K562 (cell line): ENCODE measurements at regions not wholly inside any gene's neighbourhood (a gene's known extent, or its start where the extent isn't known, plus 50 kb on each side); places are given as distances from the start of the nearest gene placed in this dataset.

ENCODE experiments used
- ATAC-seq: fragments of 200-7000 bp; cut with Tn5 transposase; 3 replicates; pipeline ENCODE4 v1.9.1; 2020; ENCODE audit warnings: moderate library complexity
- BruUV-seq: library from RNA; stranded (reverse); fragments of 400-500 nt; replicated peaks from 2 replicates; lab custom pipeline; 2021; lab: Mats Ljungman, UMichigan
- CTCF ChIA-PET: fragments of 300-600 bp; formaldehyde crosslinking; extraction: SDS; loops from one replicate; lab custom pipeline; 2021; ENCODE audit warnings: low intra/inter-chr PET ratio; lab: Yijun Ruan, JAX
- POLR2A ChIA-PET: fragments of 300-600, 350-650 bp; sonication (Branson Sonifier 250); formaldehyde crosslinking; extraction: SDS; loops from one replicate; lab custom pipeline; 2021; ENCODE audit warnings: antibody characterized with exemption, inconsistent platforms; lab: Yijun Ruan, JAX
- DNase-seq, 4 experiments: peaks; one replicate each; pipeline versions ENCODE4 v3.0.0 to v3.0.0-alpha.2; 2011 to 2018; ENCODE audit warnings: low spot score in 3 of 4, mixed read lengths in 3 of 4; ENCODE audit errors: extremely low read depth in 1 of 4
- FAIRE-seq: peaks from 2 replicates; lab custom pipeline; 2011; peaks lifted over from hg19 to GRCh38; lab: Jason Lieb, UNC
- H2AFZ ChIP-seq: 2 replicates; pipeline ENCODE4 v1.6.0; 2011; ENCODE audit warnings: low read depth, low read length, control low read depth, inconsistent platforms
- H3K27ac ChIP-seq: fragments of 200-600 bp; 3 replicates; pipeline ENCODE4 v1.8.0; 2011; ENCODE audit warnings: low read depth, mild to moderate bottlenecking, control low read depth, inconsistent platforms, low read length, moderate library complexity, mixed read lengths; ENCODE audit errors: extremely low read depth
- H3K27me3 ChIP-seq, 2 experiments: fragments of 300-600 bp in 1 of 2; 2 replicates in 1 of 2; 3 replicates in 1 of 2; pipeline versions ENCODE4 v1.6.0 to v1.8.0; 2011; ENCODE audit warnings: inconsistent platforms in 2 of 2, low read length in 2 of 2, mild to moderate bottlenecking in 1 of 2, mixed read lengths in 1 of 2, moderate library complexity in 1 of 2; ENCODE audit not compliant: control insufficient read depth in 2 of 2, insufficient read depth in 2 of 2
- H3K36me3 ChIP-seq: fragments of 300-600 bp; 3 replicates; pipeline ENCODE4 v1.8.0; 2011; ENCODE audit warnings: mild to moderate bottlenecking, low read length, inconsistent platforms; ENCODE audit not compliant: control insufficient read depth, insufficient read depth
- H3K4me1 ChIP-seq, 2 experiments: fragments of 200-600 bp in 1 of 2; replicated peaks in 1 of 2; 2 replicates in 1 of 2; 3 replicates in 1 of 2; pipeline versions ENCODE4 v1.5.1 to v1.8.0; 2011; ENCODE audit warnings: inconsistent platforms in 2 of 2, low read length in 2 of 2, mild to moderate bottlenecking in 1 of 2, mixed read lengths in 1 of 2, moderate library complexity in 1 of 2; ENCODE audit not compliant: control insufficient read depth in 2 of 2, insufficient read depth in 2 of 2
- H3K4me2 ChIP-seq: 2 replicates; pipeline ENCODE4 v1.6.1; 2011; ENCODE audit warnings: low read length, control low read depth, inconsistent platforms, mixed read lengths; ENCODE audit not compliant: insufficient read depth
- H3K4me3 ChIP-seq: fragments of 200-600 bp; sonication (generic), shearing (Covaris generic); 2 replicates; pipeline ENCODE4 v1.5.1; 2016; ENCODE audit warnings: control low read depth, inconsistent platforms
- H3K79me2 ChIP-seq: fragments of 200-600 bp; 3 replicates; pipeline ENCODE4 v1.8.0; 2011; ENCODE audit warnings: low read length, inconsistent platforms; ENCODE audit not compliant: control insufficient read depth, insufficient read depth
- H3K9ac ChIP-seq, 2 experiments: 2 replicates each; pipeline versions ENCODE4 v1.6.0 to v1.6.1; 2011; ENCODE audit warnings: low read depth in 2 of 2, low read length in 2 of 2, control low read depth in 1 of 2, inconsistent platforms in 1 of 2, mild to moderate bottlenecking in 1 of 2, mixed read lengths in 1 of 2; ENCODE audit not compliant: insufficient read depth in 1 of 2
- H3K9me1 ChIP-seq: one replicate; pipeline ENCODE4 v1.6.0; 2011; ENCODE audit warnings: inconsistent platforms, mild to moderate bottlenecking, low read length, moderate library complexity; ENCODE audit not compliant: control insufficient read depth, insufficient read depth
- H3K9me3 ChIP-seq: replicated peaks from 2 replicates; pipeline ENCODE4 v1.5.1; 2011; ENCODE audit warnings: low read depth, low read length, inconsistent platforms; ENCODE audit not compliant: control insufficient read depth, insufficient read depth
- H4K20me1 ChIP-seq: replicated peaks from 2 replicates; pipeline ENCODE4 v1.6.1; 2011; ENCODE audit warnings: low read length, inconsistent platforms, mixed read lengths; ENCODE audit not compliant: control insufficient read depth, insufficient read depth
- BHLHE40 ChIP-seq: IDR thresholded peaks from 2 replicates; pipeline ENCODE4 v1.6.1; 2011; ENCODE audit warnings: low read length, improper control_type of control experiment
- FIP1L1 ChIP-seq: fragments of 200-400 bp; formaldehyde crosslinking; IDR thresholded peaks from 2 replicates; pipeline ENCODE4 v1.6.1; 2018; ENCODE audit warnings: mild to moderate bottlenecking, low read depth, low read length; ENCODE audit not compliant: poor library complexity, severe bottlenecking
- GATAD2B ChIP-seq: fragments of 450-650 bp; IDR thresholded peaks from 2 replicates; pipeline ENCODE4 v1.6.1; 2017; ENCODE audit warnings: mild to moderate bottlenecking, borderline replicate concordance
- GTF2F1 ChIP-seq: IDR thresholded peaks from 2 replicates; pipeline ENCODE4 v1.6.1; 2011; ENCODE audit warnings: low read depth, low read length, improper control_type of control experiment
- MCM5 ChIP-seq: fragments of 450-650 bp; IDR thresholded peaks from 2 replicates; pipeline ENCODE4 v1.6.1; 2016; ENCODE audit warnings: low read depth
- MYBL2 ChIP-seq, 2 experiments: fragments of 450-650 bp in 1 of 2; sonication (generic) in 1 of 2; formaldehyde crosslinking in 1 of 2; IDR thresholded peaks; 2 replicates each; pipeline versions ENCODE4 v1.6.1 to v1.8.1; 2017 to 2022; ENCODE audit warnings: borderline replicate concordance in 1 of 2, inconsistent platforms in 1 of 2, low read depth in 1 of 2, mild to moderate bottlenecking in 1 of 2, missing genetic modification reagents in 1 of 2, moderate library complexity in 1 of 2
- POLR2AphosphoS2 ChIP-seq: IDR thresholded peaks from 2 replicates; pipeline ENCODE4 v1.6.1; 2012; ENCODE audit warnings: low read length, improper control_type of control experiment
- POLR2H ChIP-seq: IDR thresholded peaks from 2 replicates; pipeline ENCODE4 v1.6.1; 2016; ENCODE audit warnings: missing genetic modification characterization, low read depth, mild to moderate bottlenecking, control low read depth, missing compliant biosample characterization, moderate library complexity
- PURB ChIP-seq: sonication (generic); formaldehyde crosslinking; IDR thresholded peaks from 2 replicates; pipeline ENCODE4 v1.9.0; 2021; ENCODE audit warnings: low read depth, mild to moderate bottlenecking, missing genetic modification reagents
- RNF219 ChIP-seq: fragments of 250-450 bp; sonication (Bioruptor Pico); IDR thresholded peaks from 2 replicates; pipeline ENCODE4 v1.5.0; 2022; ENCODE audit warnings: mild to moderate bottlenecking
- SOX6 ChIP-seq: fragments of 450-650 bp; IDR thresholded peaks from 2 replicates; pipeline ENCODE4 v1.6.1; 2014; ENCODE audit warnings: mild to moderate bottlenecking
- TAF9B ChIP-seq: fragments of 450-650 bp; IDR thresholded peaks from 2 replicates; pipeline ENCODE4 v1.6.1; 2018; ENCODE audit warnings: mild to moderate bottlenecking; ENCODE audit not compliant: partially characterized antibody
- TBP ChIP-seq: optimal IDR thresholded peaks from 2 replicates; pipeline ENCODE3; 2011; ENCODE audit warnings: low read depth, low read length, improper control_type of control experiment
- XRCC5 ChIP-seq: fragments of 200-400 bp; formaldehyde crosslinking; IDR thresholded peaks from 2 replicates; pipeline ENCODE4 v1.6.1; 2017; ENCODE audit warnings: low read depth, mild to moderate bottlenecking, low read length
- ZNF280B ChIP-seq: fragments of 250-450 bp; sonication (Bioruptor Pico); IDR thresholded peaks from 2 replicates; pipeline ENCODE4 v1.5.1; 2021; ENCODE audit warnings: mild to moderate bottlenecking
- ZNF589 ChIP-seq: fragments of 200-800 bp; sonication (Bioruptor generic); IDR thresholded peaks from 2 replicates; pipeline ENCODE4 v1.6.1; 2016; ENCODE audit warnings: low read depth, missing genetic modification characterization, missing compliant biosample characterization
- in situ Hi-C: fragments of 300-500 bp; cut with MboI; formaldehyde crosslinking; loops from 4 replicates; pipeline ENCODE4 v1.15.0; 2018; ENCODE audit warnings: inconsistent platforms, mixed read lengths
- intact Hi-C: fragments of 100-400 bp; cut with micrococcal nuclease; formaldehyde crosslinking; loops from 2 replicates; pipeline ENCODE4 v1.14.2; 2022
- TF ChIP-seq, protein P1 (sequence below): fragments of 450-650 bp; conservative IDR thresholded peaks from 2 replicates; pipeline ENCODE4 v1.6.1; 2016; ENCODE audit warnings: missing genetic modification characterization, low read depth, mild to moderate bottlenecking, control low read depth, missing compliant biosample characterization

GRCh38 chr12:9260931-9261330, 52.7 kb upstream of the PZP start:
- no peaks in the 10 kb centered on the region; the same call in 1 of the 2 replicates for H3K9me3 ChIP-seq
- DNase-seq, result no peak
- no peak for ATAC-seq
- in situ Hi-C loops (no loop called here), intact Hi-C loops (no loop called here)
- H4K20me1 ChIP-seq, result no peaks in the 10 kb centered on the region
- no peaks in the 10 kb centered on the region for H3K9me1 ChIP-seq
- H3K79me2 ChIP-seq, result no peaks in the 10 kb centered on the region
- no peak overlapping the region for H3K27ac ChIP-seq
- no peaks in the 10 kb centered on the region for H3K27me3 ChIP-seq
- no peak overlapping the region for H3K4me3 ChIP-seq
- ChIA-PET POLR2A (no interaction called here), CTCF (no interaction called here)
- no peak overlapping the region for H2AFZ ChIP-seq
- BruUV-seq, result no TSS peak
- H3K36me3 ChIP-seq, result no peaks in the 10 kb centered on the region
- H3K4me2 ChIP-seq, result no peak overlapping the region
- H3K4me1 ChIP-seq, result no peaks in the 10 kb centered on the region; a peak in 1 of 5 replicates
- H3K9ac ChIP-seq, result no peak overlapping the region
- no peak for FAIRE-seq
- TF ChIP-seq BHLHE40 (no peak), GATAD2B (no peak), ZNF589 (0 out of 2 replicates have a peak, but pooled peaks have one; percentile 67), TAF9B (no peak), POLR2AphosphoS2 (no peak), ZNF280B (CRISPR knock-in tag) (no peak), GTF2F1 (no peak), RNF219 (CRISPR knock-in tag) (no peak), MYBL2 (IDR thresholded peaks at IDR 0.05; ENCODE audit: low read depth) (no peak), MYBL2 (CRISPR knock-in tag; IDR thresholded peaks at IDR 0.05; ENCODE audit: borderline replicate concordance) (no peak), PURB (CRISPR knock-in tag) (no peak), TBP (no peak), SOX6 (no peak), MCM5 (no peak), FIP1L1 (no peak), XRCC5 (no peak), POLR2H (peak; percentile 15; the same call in 1 of the 2 replicates)
- TF ChIP-seq, protein P1, sequence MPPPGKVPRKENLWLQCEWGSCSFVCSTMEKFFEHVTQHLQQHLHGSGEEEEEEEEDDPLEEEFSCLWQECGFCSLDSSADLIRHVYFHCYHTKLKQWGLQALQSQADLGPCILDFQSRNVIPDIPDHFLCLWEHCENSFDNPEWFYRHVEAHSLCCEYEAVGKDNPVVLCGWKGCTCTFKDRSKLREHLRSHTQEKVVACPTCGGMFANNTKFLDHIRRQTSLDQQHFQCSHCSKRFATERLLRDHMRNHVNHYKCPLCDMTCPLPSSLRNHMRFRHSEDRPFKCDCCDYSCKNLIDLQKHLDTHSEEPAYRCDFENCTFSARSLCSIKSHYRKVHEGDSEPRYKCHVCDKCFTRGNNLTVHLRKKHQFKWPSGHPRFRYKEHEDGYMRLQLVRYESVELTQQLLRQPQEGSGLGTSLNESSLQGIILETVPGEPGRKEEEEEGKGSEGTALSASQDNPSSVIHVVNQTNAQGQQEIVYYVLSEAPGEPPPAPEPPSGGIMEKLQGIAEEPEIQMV (tag), result no peak
